Gastrocnemius medialis (tissue), 4 donors: ENCODE measurements at regions not wholly inside any gene's neighbourhood (a gene's known extent, or its start where the extent isn't known, plus 50 kb on each side); places are given as distances from the start of the nearest gene placed in this dataset.
A peak's percentile ranks its signal among the peaks of the same experiment; 100 is the strongest.

Experiments used
- ATAC-seq, 2 donors: fragments of 150-250 bp; one replicate each; pipeline ENCODE4 v1.9.1; 2016
- DNase-seq, 2 donors: peaks; one replicate each; pipeline ENCODE4 v3.0.0-alpha.2; 2019
- H3K27ac ChIP-seq, 4 donors: fragments of 200-600 bp; sonication (generic); 1 replicate in 1 of 4; 2 replicates in 3 of 4; pipeline ENCODE4 v1.5.1; 2016 to 2018; ENCODE audit warnings: mild to moderate bottlenecking in 2 of 4, moderate library complexity in 1 of 4
- H3K27me3 ChIP-seq, 3 donors: fragments of 200-600 bp; sonication (generic) in 2 of 3; 1 replicate in 1 of 3; 2 replicates in 2 of 3; pipeline versions ENCODE4 v1.5.1 to v1.6.0; 2016 to 2019; ENCODE audit warnings: mild to moderate bottlenecking in 1 of 3, moderate library complexity in 1 of 3
- H3K36me3 ChIP-seq, 2 donors: fragments of 200-600 bp; sonication (generic) in 1 of 2; one replicate each; pipeline ENCODE4 v1.5.1; 2017 to 2018
- H3K4me1 ChIP-seq, 2 donors: fragments of 200-600 bp; sonication (generic) in 1 of 2; one replicate each; pipeline ENCODE4 v1.5.1; 2016 to 2017; ENCODE audit warnings: mild to moderate bottlenecking in 2 of 2
- H3K4me3 ChIP-seq, 4 donors: fragments of 200-600 bp; sonication (generic) in 3 of 4; 1 replicate in 1 of 4; 2 replicates in 3 of 4; pipeline ENCODE4 v1.5.1; 2016 to 2019; ENCODE audit warnings: mild to moderate bottlenecking in 2 of 4
- H3K9me3 ChIP-seq, 3 donors: fragments of 200-600 bp; sonication (generic) in 2 of 3; 1 replicate in 1 of 3; 2 replicates in 2 of 3; pipeline ENCODE4 v1.5.1; 2016 to 2019
- POLR2A ChIP-seq, 2 donors: fragments of 450-650 bp; IDR thresholded peaks; one replicate each; pipeline ENCODE4 v1.6.1; 2017; ENCODE audit warnings: antibody characterized with exemption in 2 of 2, mild to moderate bottlenecking in 2 of 2, moderate library complexity in 2 of 2
- in situ Hi-C, 4 donors: fragments of 200-750 bp; cut with MboI; loops; one replicate each; pipeline versions ENCODE4 v1.15.0 to v1.8.0; 2017; ENCODE audit warnings: low sequenced_read_pairs in 4 of 4
- intact Hi-C: fragments of 100-400 bp; cut with DNase I; formaldehyde crosslinking; loops from one replicate; pipeline ENCODE4 v1.15.1; 2023; ENCODE audit warnings: low total_unique reads
- TF ChIP-seq, protein P1 (sequence below), 5 experiments: fragments of 450-650 bp in 3 of 5; fragments of 200-600 bp in 2 of 5; sonication (generic) in 2 of 5; IDR thresholded peaks in 4 of 5; conservative IDR thresholded peaks in 1 of 5; 1 replicate in 4 of 5; 2 replicates in 1 of 5; pipeline ENCODE4 v1.5.1; 2016 to 2019; ENCODE audit warnings: antibody characterized with exemption in 5 of 5, mild to moderate bottlenecking in 3 of 5, moderate library complexity in 3 of 5

DNA sequence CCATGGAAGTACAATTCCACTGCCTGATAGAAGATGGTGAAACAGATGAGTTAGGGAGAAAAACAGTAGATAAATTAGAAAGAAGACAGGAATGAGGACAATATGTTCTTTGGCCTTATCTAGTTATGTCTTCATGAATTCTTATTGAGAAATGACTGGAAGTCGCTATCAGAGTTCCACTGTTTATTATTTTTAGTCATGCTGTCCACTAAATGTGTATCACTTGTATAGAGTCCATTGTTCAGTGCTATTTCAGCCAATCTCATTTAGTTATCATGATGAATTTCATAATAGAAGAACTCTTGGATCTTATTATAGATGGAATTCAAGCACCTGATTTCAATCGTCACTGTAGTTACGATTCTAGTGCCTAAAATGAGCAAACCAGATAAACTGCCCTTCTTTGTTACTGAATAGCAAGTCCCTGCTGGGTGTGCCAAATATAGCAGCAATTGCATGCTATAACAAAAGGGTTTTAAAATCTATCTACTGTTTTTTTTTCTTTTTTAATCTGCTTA lies 177.7 kb upstream of the COL1A2 start:
- in situ Hi-C loops: no loop called here
- intact Hi-C loops: no loop called here
- Histone ChIP-seq H3K36me3 (no peaks in the 10 kb centered on the region), H3K4me3 (no peak overlapping the region), H3K9me3 (no peaks in the 10 kb centered on the region), H3K27me3 (no peaks in the 10 kb centered on the region), H3K27ac (no peak overlapping the region), H3K4me1 (no peaks in the 10 kb centered on the region)
- DNase-seq: no peak
- no peak for ATAC-seq
- TF ChIP-seq POLR2A (IDR thresholded peaks at IDR 0.05): no peak
- TF ChIP-seq, protein P1, sequence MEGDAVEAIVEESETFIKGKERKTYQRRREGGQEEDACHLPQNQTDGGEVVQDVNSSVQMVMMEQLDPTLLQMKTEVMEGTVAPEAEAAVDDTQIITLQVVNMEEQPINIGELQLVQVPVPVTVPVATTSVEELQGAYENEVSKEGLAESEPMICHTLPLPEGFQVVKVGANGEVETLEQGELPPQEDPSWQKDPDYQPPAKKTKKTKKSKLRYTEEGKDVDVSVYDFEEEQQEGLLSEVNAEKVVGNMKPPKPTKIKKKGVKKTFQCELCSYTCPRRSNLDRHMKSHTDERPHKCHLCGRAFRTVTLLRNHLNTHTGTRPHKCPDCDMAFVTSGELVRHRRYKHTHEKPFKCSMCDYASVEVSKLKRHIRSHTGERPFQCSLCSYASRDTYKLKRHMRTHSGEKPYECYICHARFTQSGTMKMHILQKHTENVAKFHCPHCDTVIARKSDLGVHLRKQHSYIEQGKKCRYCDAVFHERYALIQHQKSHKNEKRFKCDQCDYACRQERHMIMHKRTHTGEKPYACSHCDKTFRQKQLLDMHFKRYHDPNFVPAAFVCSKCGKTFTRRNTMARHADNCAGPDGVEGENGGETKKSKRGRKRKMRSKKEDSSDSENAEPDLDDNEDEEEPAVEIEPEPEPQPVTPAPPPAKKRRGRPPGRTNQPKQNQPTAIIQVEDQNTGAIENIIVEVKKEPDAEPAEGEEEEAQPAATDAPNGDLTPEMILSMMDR (IDR thresholded peaks at IDR 0.05 in 4 of 5, conservative IDR thresholded peaks at IDR 0.05 in 1 of 5): no peak

DNA sequence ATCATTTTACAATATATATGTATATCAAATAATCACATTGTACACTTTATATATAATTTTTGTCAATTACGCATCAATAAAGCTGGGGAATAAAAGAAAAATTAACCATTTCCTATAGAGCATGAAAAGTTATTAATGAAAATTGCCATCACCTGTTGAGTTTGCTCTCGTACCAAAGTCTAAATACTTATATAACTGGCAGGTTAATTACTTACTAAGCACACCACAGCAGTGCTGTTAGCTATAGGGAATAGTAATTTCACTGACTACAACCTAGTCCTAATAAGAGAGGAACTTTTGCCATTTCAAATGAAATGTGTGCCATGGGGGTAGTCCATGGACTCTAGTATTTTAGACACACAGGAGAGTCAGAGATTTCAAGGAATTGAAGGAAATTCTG lies 176.9 kb upstream of the COL1A2 start:
- intact Hi-C loops (no loop called here), in situ Hi-C loops (no loop called here)
- Histone ChIP-seq H3K27ac (no peak overlapping the region), H3K9me3 (no peaks in the 10 kb centered on the region), H3K4me3 (no peak overlapping the region), H3K27me3 (no peaks in the 10 kb centered on the region), H3K4me1 (no peaks in the 10 kb centered on the region), H3K36me3 (no peaks in the 10 kb centered on the region)
- ATAC-seq (no peak), DNase-seq (no peak)
- no peak for TF ChIP-seq POLR2A (IDR thresholded peaks at IDR 0.05)
- TF ChIP-seq, protein P1 (IDR thresholded peaks at IDR 0.05 in 4 of 5, conservative IDR thresholded peaks at IDR 0.05 in 1 of 5): no peak

DNA sequence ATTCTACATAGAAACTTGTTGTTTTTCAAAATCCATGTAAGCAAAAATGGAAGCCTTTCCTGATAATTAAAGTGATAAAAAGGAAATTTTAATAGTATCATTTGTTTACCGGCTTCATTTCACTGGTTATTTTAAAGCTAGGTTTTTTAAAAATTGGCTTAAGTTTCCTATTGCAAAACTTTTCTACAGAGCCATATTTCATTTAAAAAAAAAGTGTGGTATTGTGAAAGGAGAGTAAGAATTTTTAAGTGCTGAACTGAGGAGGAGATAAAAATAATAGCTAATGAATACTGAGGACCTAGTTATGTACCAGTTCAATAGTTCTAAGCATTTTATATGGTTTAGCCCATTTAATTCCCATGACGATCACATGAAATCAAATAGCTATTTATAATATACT lies 172.2 kb upstream of the COL1A2 start:
- DNase-seq (no peak), ATAC-seq (no peak)
- no peak for TF ChIP-seq POLR2A (IDR thresholded peaks at IDR 0.05)
- TF ChIP-seq, protein P1 (IDR thresholded peaks at IDR 0.05 in 4 of 5, conservative IDR thresholded peaks at IDR 0.05 in 1 of 5): no peak
- Histone ChIP-seq H3K4me3 (no peak overlapping the region), H3K9me3 (no peaks in the 10 kb centered on the region), H3K27ac (no peak overlapping the region), H3K4me1 (no peaks in the 10 kb centered on the region), H3K36me3 (no peaks in the 10 kb centered on the region), H3K27me3 (no peaks in the 10 kb centered on the region)
- in situ Hi-C loops (no loop called here), intact Hi-C loops (no loop called here)

DNA sequence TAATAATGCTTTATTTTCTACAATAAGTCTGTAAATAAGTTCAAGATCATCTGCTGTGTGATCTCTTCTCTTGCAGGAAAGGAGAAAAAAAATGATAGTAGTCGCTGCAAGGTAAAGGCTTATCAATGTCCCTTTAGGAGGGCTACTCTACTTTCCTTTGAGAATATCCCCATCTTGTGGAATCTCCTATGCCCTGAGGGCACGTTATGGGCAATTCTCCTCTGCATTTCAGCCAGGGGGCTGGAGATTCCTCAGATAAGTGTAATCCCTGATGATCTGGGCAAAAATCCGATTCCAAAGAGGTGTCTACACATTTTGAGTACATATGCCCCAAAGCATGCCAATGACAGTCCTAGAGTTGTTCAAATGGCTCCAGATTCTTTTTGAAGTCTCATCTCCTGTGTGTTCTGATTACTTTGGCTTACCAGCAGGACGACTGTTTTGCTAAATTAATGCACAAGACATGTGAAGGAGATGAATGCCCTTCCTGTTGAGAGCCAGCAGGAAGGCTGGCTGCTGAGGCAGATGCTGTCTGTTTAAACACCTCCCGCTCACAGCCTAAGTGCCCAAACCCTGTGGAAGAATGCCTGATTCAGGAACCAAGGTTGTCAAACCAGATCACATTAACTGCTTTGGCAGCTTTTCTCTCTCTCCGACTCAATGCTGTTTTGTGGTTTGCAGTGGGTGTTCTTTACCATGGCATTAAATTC lies 171.2 kb upstream of the COL1A2 start:
- in situ Hi-C loops (no loop called here), intact Hi-C loops (no loop called here)
- no peak for DNase-seq
- no peaks in the 10 kb centered on the region for H3K36me3 ChIP-seq
- H3K4me1 ChIP-seq: no peaks in the 10 kb centered on the region
- H3K9me3 ChIP-seq: no peaks in the 10 kb centered on the region
- TF ChIP-seq, protein P1 (IDR thresholded peaks at IDR 0.05 in 4 of 5, conservative IDR thresholded peaks at IDR 0.05 in 1 of 5): peak in 2 of 5 experiments; percentile 15 to 40
- TF ChIP-seq POLR2A (IDR thresholded peaks at IDR 0.05): no peak
- ATAC-seq: no peak
- no peak overlapping the region for H3K4me3 ChIP-seq
- no peaks in the 10 kb centered on the region for H3K27me3 ChIP-seq
- H3K27ac ChIP-seq: no peak overlapping the region
